MCF 10A (cell line): ENCODE measurements at regions not wholly inside any gene's neighbourhood (a gene's known extent, or its start where the extent isn't known, plus 50 kb on each side); places are given as distances from the start of the nearest gene placed in this dataset.

ENCODE experiments used
- BruUV-seq: library from RNA; stranded (reverse); fragments of 400-500 nt; replicated peaks from 2 replicates; lab custom pipeline; 2021; lab: Mats Ljungman, UMichigan
- CTCF ChIA-PET: fragments of 300-600 bp; sonication (Branson Sonifier 250); formaldehyde crosslinking; extraction: SDS; loops from one replicate; lab custom pipeline; 2021; ENCODE audit warnings: antibody characterized with exemption, inconsistent platforms; lab: Yijun Ruan, JAX
- POLR2A ChIA-PET: fragments of 300-600, 350-650 bp; sonication (Branson Sonifier 250); formaldehyde crosslinking; extraction: SDS; loops from one replicate; lab custom pipeline; 2020; ENCODE audit warnings: antibody characterized with exemption, inconsistent platforms; lab: Yijun Ruan, JAX
- DNase-seq: peaks from one replicate; pipeline ENCODE4 v3.0.0-alpha.2; 2018; ENCODE audit not compliant: unreplicated experiment
- H3K27ac Mint-ChIP-seq: one replicate; pipeline ENCODE4 v1.8.0; 2022; ENCODE audit warnings: mild to moderate bottlenecking, low read depth, mixed read lengths; ENCODE audit not compliant: unreplicated experiment
- H3K27me3 Mint-ChIP-seq: one replicate; pipeline ENCODE4 v1.8.0; 2022; ENCODE audit warnings: mixed read lengths; ENCODE audit not compliant: insufficient read depth, unreplicated experiment
- H3K36me3 Mint-ChIP-seq: one replicate; pipeline ENCODE4 v1.8.0; 2022; ENCODE audit warnings: mild to moderate bottlenecking, moderate library complexity, mixed read lengths; ENCODE audit not compliant: insufficient read depth, unreplicated experiment
- H3K4me1 Mint-ChIP-seq: one replicate; pipeline ENCODE4 v1.8.0; 2022; ENCODE audit warnings: mixed read lengths; ENCODE audit not compliant: insufficient read depth, unreplicated experiment
- H3K4me3 Mint-ChIP-seq: one replicate; pipeline ENCODE4 v1.8.0; 2022; ENCODE audit warnings: mild to moderate bottlenecking, moderate library complexity, mixed read lengths; ENCODE audit not compliant: unreplicated experiment
- H3K9me3 Mint-ChIP-seq: one replicate; pipeline ENCODE4 v1.8.0; 2022; ENCODE audit warnings: mixed read lengths; ENCODE audit not compliant: unreplicated experiment
- CTCF ChIP-seq: fragments of 200-600 bp; IDR thresholded peaks from one replicate; pipeline ENCODE4 v1.8.0; 2022; ENCODE audit warnings: antibody characterized with exemption, mild to moderate bottlenecking; ENCODE audit not compliant: unreplicated experiment
- intact Hi-C: fragments of 100-400 bp; cut with micrococcal nuclease; formaldehyde crosslinking; loops from 2 replicates; pipeline ENCODE4 v1.14.1; 2022

- H3K4me1 Mint-ChIP-seq = no peaks in the 10 kb centered on the region
- no peak for TF ChIP-seq CTCF
- CTCF ChIA-PET = interaction anchor here (0.6 to 1.3 kb wide), 2 partner anchors 18 to 642 kb away, joined by 4 to 6 read pairs; no protein-coding TSS in a partner anchor
- H3K27me3 Mint-ChIP-seq = peaks cover under 1% of the 10 kb centered on the region
- POLR2A ChIA-PET = no interaction called here
- no peak overlapping the region for H3K27ac Mint-ChIP-seq
- no TSS peak for BruUV-seq
- no peaks in the 10 kb centered on the region for H3K36me3 Mint-ChIP-seq
- DNase-seq = peak; percentile 40
- intact Hi-C loops = no loop called here
- peaks cover 8% of the 10 kb centered on the region for H3K9me3 Mint-ChIP-seq
- H3K4me3 Mint-ChIP-seq = no peak overlapping the region
Observed at GRCh38 chr2:176774766-176775451, 437.7 kb upstream of the HNRNPA3 start.

- no TSS peak for BruUV-seq
- peaks cover 6% of the 10 kb centered on the region for H3K4me1 Mint-ChIP-seq
- no peak overlapping the region for H3K4me3 Mint-ChIP-seq
- POLR2A ChIA-PET = no interaction called here
- intact Hi-C loops = no loop called here
- peaks cover 13% of the 10 kb centered on the region for H3K9me3 Mint-ChIP-seq
- no peak for DNase-seq
- H3K36me3 Mint-ChIP-seq = no peaks in the 10 kb centered on the region
- no peaks in the 10 kb centered on the region for H3K27me3 Mint-ChIP-seq
- H3K27ac Mint-ChIP-seq = no peak overlapping the region
- TF ChIP-seq CTCF = no peak
- CTCF ChIA-PET = interaction anchor here (1.8 kb wide), 1 partner anchor 37 kb away, joined by 4 read pairs; no protein-coding TSS in a partner anchor
Observed at GRCh38 chr2:176777262-176777661, 435.3 kb upstream of the HNRNPA3 start.

- no peak for TF ChIP-seq CTCF
- no TSS peak for BruUV-seq
- no peak overlapping the region for H3K4me3 Mint-ChIP-seq
- ChIA-PET POLR2A (interaction anchor here (0.5 to 1.1 kb wide), 2 partner anchors 12 to 246 kb away, joined by 3 to 6 read pairs; no protein-coding TSS in a partner anchor), CTCF (interaction anchor here (0.6 to 2.1 kb wide), 3 partner anchors 12 to 640 kb away, joined by 3 to 5 read pairs (median 3); no protein-coding TSS in a partner anchor)
- no peaks in the 10 kb centered on the region for H3K36me3 Mint-ChIP-seq
- intact Hi-C loops = no loop called here
- H3K27me3 Mint-ChIP-seq = peaks cover 9% of the 10 kb centered on the region
- DNase-seq = no peak
- peaks cover 6% of the 10 kb centered on the region for H3K4me1 Mint-ChIP-seq
- peaks cover 9% of the 10 kb centered on the region for H3K9me3 Mint-ChIP-seq
- H3K27ac Mint-ChIP-seq = no peak overlapping the region
Observed at GRCh38 chr2:176779917-176780316, 432.7 kb upstream of the HNRNPA3 start.

GRCh38 chr2:176780348-176780747, 432.2 kb upstream of the HNRNPA3 start:
- Mint-ChIP-seq H3K36me3 (no peaks in the 10 kb centered on the region), H3K27me3 (peaks cover 12% of the 10 kb centered on the region), H3K27ac (no peak overlapping the region), H3K4me3 (no peak overlapping the region), H3K4me1 (peaks cover 6% of the 10 kb centered on the region), H3K9me3 (peaks cover 9% of the 10 kb centered on the region)
- TF ChIP-seq CTCF = no peak
- DNase-seq = no peak
- ChIA-PET POLR2A (interaction anchor here (0.5 kb wide), 1 partner anchor 247 kb away, joined by 6 read pairs; no protein-coding TSS in a partner anchor), CTCF (interaction anchor here (0.6 to 2.1 kb wide), 5 partner anchors 11 to 640 kb away, joined by 3 to 5 read pairs (median 3); no protein-coding TSS in a partner anchor)
- intact Hi-C loops = no loop called here
- BruUV-seq = no TSS peak
